ENCODE measurements at regions not wholly inside any gene's neighbourhood (a gene's known extent, or its start where the extent isn't known, plus 50 kb on each side); places are given as distances from the start of the nearest gene placed in this dataset.

- no peak for TF ChIP-seq MAX (IDR thresholded peaks at IDR 0.05)
- no peak for TF ChIP-seq TEAD4 (IDR thresholded peaks at IDR 0.05)
- no peak for TF ChIP-seq CEBPB (IDR thresholded peaks at IDR 0.05)
- TF ChIP-seq, protein P1, sequence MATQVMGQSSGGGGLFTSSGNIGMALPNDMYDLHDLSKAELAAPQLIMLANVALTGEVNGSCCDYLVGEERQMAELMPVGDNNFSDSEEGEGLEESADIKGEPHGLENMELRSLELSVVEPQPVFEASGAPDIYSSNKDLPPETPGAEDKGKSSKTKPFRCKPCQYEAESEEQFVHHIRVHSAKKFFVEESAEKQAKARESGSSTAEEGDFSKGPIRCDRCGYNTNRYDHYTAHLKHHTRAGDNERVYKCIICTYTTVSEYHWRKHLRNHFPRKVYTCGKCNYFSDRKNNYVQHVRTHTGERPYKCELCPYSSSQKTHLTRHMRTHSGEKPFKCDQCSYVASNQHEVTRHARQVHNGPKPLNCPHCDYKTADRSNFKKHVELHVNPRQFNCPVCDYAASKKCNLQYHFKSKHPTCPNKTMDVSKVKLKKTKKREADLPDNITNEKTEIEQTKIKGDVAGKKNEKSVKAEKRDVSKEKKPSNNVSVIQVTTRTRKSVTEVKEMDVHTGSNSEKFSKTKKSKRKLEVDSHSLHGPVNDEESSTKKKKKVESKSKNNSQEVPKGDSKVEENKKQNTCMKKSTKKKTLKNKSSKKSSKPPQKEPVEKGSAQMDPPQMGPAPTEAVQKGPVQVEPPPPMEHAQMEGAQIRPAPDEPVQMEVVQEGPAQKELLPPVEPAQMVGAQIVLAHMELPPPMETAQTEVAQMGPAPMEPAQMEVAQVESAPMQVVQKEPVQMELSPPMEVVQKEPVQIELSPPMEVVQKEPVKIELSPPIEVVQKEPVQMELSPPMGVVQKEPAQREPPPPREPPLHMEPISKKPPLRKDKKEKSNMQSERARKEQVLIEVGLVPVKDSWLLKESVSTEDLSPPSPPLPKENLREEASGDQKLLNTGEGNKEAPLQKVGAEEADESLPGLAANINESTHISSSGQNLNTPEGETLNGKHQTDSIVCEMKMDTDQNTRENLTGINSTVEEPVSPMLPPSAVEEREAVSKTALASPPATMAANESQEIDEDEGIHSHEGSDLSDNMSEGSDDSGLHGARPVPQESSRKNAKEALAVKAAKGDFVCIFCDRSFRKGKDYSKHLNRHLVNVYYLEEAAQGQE (IDR thresholded peaks at IDR 0.05; ENCODE audit: low read depth): no peak
- no peak for TF ChIP-seq RAD21 (IDR thresholded peaks at IDR 0.05; ENCODE audit: low read depth)
- TF ChIP-seq TAF1 (IDR thresholded peaks at IDR 0.05; ENCODE audit: low read depth): no peak
- no peak for TF ChIP-seq YY1 (IDR thresholded peaks at IDR 0.05; ENCODE audit: low read depth)
- no peak for TF ChIP-seq EGR1 (IDR thresholded peaks at IDR 0.05)
- TF ChIP-seq NFIC (IDR thresholded peaks at IDR 0.05): no peak
- TF ChIP-seq EP300 (IDR thresholded peaks at IDR 0.05; ENCODE audit: borderline replicate concordance): no peak
- no peak for TF ChIP-seq TCF12 (IDR thresholded peaks at IDR 0.05; ENCODE audit: low read depth)
- TF ChIP-seq, protein P2, sequence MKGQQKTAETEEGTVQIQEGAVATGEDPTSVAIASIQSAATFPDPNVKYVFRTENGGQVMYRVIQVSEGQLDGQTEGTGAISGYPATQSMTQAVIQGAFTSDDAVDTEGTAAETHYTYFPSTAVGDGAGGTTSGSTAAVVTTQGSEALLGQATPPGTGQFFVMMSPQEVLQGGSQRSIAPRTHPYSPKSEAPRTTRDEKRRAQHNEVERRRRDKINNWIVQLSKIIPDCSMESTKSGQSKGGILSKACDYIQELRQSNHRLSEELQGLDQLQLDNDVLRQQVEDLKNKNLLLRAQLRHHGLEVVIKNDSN (IDR thresholded peaks at IDR 0.05): no peak
- no peak for TF ChIP-seq CREB1 (IDR thresholded peaks at IDR 0.05; ENCODE audit: low read depth)
- TF ChIP-seq FOXM1 (IDR thresholded peaks at IDR 0.05; ENCODE audit: borderline replicate concordance, low read depth): no peak
These were observed 266.0 kb upstream of the ADAMTS16 start for GRCh38 chr5:4874097-4874496.

Data from Ishikawa (cell line).